HG03066 (cell line): ENCODE measurements at regions not wholly inside any gene's neighbourhood (a gene's known extent, or its start where the extent isn't known, plus 50 kb on each side); places are given as distances from the start of the nearest gene placed in this dataset.

Experiments
- ATAC-seq: cut with Tn5 transposase; IDR thresholded peaks from one replicate; pipeline ENCODE4 v1.9.1; 2021; ENCODE audit warnings: low read depth; ENCODE audit not compliant: unreplicated experiment

DNA sequence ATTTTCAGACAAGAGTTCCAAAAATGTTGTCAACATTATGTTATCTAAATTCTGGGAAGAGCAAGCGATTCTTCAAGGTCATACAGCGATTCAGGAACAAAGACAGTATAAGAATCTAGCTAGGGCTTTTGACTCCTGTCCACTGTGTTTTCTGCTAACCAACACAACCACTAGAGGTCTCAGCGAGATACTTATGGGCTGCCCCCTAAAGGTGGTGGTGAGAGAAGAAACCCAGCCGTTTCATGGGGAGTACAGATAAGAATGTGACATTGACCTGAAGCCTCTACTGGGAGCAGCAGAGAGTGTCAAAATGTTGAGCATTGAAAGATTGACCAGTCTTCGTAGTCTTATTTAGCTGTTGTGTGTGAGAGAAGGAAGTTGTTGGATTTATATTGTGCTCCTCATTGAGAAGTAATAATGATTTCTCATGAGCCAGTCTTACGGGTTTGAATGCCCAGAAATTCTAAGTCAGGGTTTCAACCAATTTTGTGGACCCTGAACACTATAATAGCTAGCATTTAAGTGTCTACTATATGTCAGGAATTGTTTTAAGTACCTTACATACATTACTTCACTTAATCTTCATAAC, 168.3 kb downstream of the SPRY1 start:
- ATAC-seq: peak; percentile 100

DNA sequence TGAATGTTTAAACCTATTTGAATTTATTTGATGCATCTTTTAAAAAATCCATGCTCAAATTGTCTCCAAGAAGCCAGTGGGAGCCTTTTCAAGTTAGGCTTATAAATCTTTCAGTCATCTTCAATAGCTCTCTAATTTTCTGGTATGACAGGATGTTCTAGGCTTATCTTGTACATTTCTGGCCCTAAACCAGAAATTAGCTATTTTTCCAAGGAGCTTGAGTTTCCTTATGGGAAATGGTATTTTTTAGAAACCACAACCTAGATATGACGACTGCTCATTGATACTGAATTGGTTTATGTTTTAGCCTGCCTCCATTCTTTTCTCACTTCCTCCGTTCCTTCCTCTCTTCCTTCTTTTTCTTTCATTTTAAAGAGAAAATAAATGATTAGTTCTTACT, 172.3 kb downstream of the SPRY1 start:
- no peak for ATAC-seq

DNA sequence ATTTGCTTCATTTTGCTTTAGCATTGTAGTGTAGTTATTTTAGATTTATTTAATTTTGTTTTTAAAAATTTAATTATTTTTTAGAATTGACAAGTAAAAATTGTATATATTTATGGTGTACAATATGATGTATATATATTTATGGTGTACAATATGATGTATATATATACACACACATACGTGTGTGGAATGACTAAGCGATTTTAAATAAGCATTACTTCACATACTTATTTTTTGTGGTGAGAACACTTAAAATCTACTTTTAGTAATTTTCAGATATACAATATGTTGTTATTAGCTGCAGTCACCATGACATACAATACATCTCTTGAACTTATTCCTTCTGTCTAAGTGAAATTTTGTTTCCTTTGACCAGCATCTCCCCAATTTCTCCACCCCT, 172.9 kb downstream of the SPRY1 start:
- ATAC-seq: no peak

DNA sequence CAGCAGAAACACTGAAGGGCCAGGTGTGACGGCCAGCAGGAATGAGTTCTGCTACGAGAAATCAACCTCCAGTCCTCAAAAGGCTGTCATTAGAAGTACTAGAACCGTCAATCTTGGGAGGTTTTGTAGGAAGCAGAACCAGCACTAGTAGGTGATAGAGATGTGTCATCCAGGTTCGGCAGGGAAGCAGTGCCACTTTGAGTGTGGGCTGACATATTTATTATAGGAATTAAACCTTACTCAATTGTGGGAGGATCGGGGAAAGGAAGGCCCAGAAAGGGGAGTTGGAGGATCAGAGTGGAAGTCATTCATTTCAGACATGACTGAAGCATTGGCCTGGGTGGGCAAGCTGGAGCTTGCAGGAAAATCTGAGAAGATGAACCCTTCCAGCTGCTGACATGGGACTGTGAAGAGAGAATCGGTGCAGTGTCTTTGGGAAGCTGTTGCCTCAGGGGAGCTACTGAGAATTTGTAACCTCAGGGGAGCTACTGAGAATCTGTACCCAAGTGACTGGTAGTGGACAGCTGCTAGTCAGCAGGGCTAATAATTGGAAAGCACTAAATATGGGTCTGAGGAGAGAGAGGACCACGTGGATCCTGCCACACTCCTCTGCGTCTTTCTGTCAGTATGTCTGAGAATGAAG, 177.4 kb downstream of the SPRY1 start:
- ATAC-seq: no peak

DNA sequence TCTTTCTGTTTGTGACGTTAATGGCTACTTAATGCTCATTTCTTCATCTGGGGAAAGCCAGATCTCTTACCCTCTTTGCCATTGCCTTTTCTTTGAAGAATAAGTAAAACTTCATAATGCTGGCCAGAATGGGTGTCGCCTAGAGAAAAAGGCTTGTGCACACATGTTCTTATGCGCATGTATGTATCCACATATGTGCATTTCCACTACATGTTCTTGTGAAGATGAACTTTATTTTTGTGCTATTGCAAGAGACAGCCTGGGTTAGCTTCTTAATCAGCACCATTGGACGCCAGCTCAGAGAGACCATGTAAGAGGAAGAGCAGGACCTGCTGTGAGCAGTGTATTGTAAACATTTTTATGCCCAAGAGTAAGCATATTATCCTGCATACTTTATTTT, 178.7 kb downstream of the SPRY1 start:
- no peak for ATAC-seq

DNA sequence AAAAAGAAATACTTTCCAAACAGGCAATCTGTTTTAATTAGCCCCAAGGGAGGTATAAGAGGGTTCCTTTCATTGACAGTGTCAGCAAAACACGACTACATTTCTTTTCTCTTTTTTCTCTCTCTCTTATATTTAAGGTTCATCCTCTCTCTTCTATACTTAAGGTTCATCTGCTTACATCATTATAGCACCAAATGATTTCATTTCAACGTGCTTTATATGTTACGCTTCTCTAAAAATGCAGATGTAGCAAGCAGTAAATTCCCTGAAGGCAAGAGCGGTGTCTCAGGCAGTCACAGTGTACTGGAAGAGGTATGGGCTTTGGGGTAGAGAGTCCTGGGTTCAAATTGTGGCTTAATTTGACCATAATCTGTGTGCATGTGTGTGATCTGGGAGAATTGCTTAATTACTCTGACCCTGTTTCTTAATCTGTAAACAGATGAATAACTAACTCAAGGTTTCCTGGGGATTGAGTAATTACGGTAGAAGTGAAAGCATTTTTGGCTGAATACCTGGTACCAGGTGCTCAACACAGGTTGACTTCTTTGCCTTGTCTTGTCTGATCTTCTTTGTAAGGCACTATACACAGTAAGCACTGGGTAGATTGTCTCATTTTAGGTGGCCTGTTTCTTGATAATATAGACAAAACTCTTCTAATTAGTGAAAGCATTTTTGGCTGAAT, 180.8 kb downstream of the SPRY1 start:
- no peak for ATAC-seq

DNA sequence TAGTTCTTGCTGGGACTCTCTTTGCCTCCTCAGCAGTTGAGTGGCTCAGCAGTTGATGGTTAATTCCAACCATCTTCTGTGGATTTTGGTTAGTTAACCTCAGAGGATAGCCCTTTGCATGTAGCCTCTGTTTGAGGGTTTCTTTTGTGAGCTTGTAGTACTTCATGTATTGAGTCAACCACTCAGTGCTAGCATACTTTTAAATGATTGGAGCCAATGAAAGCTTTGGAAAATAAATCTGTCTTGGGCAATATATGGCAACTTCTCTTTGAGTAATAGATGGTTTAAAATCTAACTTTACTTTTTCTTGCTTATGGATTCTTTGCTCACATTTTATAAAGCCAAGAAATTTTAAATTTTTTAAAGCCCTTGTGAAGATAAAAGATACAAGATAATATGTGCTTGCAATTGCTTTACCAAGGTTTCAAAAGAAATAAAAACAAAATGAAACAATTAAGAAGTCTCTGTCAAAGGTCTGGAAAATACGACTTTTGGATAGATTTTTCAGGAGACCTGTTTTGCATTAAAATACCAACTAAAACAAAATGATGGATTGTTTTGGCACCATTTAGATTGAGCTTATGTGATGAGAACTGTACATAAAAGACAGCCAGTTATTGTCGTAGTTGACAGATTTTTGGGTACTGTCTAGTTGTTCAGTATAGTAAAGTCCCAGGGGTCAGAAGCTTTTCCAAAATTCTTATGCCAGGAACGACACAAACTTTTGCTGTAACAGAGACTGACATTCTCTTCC, 181.9 kb downstream of the SPRY1 start:
- ATAC-seq: no peak

DNA sequence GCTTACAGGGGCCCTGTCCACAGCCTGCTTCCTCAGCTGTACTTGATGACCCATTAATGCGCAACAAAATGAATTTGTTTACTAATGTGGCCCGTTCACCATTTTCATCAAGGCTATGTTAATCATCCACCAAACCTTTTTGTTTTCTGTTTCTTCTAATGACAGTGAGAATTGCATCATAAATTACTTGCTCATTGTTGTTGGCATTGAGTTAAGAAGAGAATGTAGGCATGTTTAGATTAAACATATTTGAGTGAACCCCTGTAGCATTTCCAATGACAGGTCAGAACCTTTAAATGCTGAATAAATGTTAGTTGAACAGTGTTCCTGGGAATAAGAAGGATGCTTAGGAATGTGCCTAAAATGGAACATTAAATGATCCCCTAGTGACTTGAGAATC, 183.4 kb downstream of the SPRY1 start:
- ATAC-seq: no peak

DNA sequence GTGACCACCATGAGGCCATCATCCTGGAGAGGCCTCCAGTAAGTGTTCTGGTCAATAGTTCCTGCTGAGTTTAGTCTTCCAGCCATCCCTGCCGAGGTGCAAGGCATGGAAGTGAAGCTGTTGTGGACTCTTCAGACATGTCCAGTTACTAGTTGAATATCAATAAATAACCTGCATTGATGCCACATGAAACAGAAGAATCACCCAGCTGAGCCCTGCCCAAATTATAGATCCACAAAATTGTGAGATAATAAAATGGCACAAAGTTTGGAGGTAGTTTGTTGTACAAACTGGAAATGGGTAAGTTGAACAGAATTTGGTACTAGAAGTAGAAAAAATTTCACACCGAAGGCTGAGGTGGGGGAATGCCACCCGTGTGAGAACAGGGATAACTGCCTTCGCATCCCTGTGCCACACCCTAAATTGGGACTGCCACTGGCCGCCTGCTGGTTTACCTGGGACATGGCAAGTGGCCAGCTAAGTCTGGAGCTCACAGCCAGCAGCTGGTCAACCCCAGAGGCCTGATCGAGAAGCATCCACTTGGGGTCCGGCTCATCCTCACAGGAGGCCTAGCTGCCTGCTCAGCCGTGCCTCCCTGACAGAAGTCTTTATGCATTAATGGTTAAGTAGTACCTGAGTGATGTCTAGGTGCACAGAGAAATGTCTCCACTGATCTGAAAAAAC, 184.5 kb downstream of the SPRY1 start:
- no peak for ATAC-seq

DNA sequence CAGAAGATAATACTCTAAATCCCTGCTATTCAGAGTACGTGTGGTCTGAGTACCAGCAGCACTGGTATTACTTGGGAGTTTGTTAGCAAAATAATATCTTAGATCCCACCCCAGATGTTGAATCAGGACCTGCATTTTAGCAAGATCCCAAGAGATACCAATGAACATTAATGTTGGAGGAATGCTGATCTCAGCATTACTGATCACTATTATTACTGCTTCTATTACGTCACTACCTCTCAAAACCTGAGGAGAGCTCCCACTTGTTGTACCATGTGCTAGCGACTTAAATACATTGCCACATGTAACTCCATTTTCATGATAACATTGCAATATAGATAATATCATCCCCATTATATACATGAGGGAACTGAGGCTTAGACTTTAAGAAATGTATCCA, 185.2 kb downstream of the SPRY1 start:
- ATAC-seq: no peak

DNA sequence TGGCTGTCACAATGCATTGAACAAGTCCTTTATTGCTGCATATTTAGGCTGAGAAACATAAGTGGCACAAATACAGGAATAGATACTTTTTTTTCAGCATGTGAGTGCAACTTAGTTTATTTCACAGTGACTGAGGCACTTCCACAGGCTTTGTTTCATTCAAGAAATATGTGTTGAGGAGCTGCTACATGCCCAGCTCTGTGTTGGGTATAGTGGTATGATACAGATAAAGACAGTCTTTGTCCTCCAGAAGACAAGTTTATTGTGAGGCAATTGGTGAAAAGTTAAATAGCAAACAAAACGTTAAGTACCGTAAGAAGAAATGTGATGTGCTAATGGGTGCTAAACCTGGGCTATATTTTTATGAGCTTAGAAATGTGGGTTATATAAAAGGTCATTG, 186.4 kb downstream of the SPRY1 start:
- ATAC-seq: no peak

DNA sequence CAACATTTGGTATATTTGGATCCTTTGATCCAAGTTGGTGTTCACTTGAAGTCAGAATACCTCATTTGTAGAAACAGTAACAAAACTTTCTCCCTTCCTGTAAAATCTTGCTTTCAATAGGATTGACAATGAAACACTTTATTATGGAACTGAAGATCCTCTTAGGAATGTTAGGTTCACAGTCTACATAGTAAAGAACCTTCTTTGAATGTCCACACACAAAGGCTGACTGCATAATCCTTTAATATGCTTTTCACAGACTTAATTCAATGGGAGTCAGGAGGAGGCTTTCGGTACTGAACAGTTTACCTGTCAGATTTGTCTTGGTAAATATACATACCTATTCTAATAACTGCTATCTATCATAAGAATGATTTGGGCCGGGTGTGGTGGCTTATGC, 188.5 kb downstream of the SPRY1 start:
- ATAC-seq: no peak

DNA sequence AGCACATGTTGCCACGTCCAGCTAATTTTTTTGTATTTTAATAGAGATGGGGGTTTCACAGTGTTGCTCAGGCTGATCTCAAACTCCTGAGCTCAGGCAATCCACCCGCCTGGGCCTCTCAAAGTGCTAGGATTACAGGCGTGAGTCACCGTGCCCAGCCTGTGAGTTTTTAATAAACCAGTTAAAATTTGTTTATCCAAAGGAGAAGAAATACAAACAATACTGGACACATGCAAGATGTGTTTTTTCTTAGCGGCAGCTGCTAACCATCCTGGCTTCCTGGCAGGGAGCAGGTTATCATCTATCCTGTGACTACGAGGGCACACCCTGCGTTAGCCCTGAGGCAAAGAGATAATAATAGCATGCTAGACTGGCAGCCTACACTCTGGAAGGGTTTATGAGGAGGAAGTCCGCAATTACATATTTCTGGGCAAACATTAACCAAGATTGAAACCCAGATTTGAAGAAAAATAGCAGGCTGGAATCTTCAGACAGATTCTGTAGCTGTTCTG, 191.4 kb downstream of the SPRY1 start:
- ATAC-seq: peak; percentile 4

DNA sequence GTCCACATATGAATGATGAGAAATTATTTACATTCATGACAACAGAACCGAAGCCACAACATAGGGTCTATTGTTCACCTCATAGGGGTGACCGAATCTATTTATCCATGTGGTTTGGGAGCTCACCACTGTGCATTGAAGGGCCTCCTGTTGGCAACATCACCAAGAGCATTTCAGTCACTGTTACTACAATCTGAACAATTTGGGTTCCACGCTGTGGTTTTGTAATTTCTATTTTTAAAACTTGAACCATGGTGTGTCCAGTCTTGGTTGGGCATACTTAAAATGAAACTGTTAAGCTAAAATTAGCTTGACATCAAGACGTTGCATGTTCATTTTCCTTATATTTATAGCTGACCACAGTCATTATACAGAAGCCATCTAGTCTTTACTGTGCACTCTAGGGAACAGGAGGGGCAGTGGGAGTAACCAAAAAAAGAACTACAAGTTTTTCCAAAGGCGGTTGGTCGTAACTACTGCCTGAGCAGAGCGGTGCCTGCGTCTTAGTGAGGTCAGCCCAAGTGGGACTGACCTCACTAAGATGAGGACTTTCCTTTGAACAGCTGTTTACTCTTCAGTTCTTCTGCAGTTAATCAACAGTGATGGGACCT, 192.1 kb downstream of the SPRY1 start:
- peak; percentile 71 for ATAC-seq

DNA sequence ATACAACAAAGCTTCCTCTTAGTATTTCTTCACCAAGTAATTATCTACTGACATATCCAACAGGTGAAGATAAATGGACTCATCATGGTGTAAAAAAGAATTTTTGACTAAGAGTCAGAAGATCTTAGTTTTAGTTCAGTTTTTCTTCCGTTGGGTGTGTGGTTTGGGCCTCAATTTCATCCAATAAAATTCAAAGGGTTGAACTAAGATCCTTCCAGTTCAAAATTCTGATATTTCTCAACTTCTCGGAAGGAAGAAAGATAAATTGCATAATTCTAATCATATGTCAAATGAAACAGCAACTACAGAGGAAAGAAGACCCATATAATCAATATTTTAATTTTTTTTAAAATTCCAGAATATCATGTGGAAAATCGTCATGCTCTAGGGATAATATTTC, 192.7 kb downstream of the SPRY1 start:
- ATAC-seq: no peak

DNA sequence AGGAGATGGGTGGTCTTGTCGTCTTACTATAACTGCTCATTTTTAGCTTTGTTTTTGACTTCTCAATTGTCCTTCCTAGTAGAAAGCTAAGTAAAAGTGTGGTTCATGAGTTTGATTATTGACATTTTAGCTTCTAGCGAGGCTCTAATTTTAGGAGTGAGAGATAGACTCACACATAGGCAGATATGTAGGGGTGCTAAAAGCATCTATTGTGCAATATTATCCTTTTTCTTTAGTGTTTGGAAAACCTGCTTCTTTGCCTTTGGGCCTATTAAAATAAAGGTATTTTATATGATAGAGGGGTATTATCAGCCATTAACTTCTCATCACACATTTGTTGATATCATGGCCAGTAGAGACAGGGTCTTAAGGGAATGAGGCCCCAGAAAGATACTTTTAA, 195.3 kb downstream of the SPRY1 start:
- ATAC-seq: no peak

DNA sequence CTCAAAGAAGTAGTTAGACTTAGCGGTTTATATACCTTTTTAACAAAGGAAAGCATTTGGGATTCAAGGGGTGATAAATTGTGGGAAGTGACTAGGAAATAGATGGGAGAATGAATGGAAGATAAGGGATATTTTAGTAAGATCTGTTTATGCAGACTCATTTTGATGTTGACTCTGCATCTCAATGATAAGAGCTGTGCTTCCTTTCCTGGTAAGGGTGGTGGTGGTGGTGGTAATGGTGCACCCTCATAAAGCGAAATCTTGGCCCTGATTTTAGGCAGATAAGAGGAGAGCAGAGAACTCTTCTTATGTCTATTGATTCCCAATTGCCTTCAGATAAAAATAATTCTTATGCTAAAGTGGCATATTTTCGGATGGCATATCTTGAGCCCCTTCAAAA, 197.1 kb downstream of the SPRY1 start:
- ATAC-seq: no peak

DNA sequence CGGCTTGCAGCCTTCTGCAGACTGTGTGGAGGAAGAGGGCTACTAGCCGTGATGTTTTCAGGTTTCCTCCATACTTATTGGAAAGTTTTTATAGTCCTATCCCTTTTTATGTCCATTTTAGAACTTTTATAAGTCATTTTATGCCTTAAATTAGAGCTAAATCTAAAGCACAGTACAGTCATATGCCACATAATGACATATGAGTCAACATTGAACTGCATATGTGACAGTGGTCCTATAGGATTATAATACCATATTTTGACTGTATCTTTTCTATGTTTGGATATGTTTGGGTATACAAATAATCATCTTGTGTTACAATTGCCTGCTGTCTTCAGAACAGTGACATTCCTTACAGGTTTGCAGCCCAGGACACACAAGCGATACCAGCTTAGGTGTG, 200.2 kb downstream of the SPRY1 start:
- no peak for ATAC-seq

DNA sequence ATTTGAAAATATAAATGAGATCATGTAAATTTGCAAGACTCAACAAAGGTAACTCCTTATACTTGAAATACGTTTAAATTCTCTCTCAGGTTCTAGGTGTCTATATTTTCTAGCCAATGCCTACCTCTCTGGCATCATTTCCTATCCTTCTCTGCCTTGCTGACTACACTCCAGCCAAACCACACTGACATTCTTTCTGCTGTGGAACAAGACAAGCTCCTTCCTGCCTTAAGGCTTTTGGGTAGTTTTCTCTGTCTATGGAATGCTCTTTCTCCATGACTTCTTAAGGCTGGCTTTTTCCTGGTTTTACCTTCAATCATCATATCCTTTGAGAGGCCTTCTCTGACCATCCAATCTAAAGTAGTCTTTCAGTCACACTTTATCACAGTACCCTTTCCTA, 201.0 kb downstream of the SPRY1 start:
- ATAC-seq: no peak

DNA sequence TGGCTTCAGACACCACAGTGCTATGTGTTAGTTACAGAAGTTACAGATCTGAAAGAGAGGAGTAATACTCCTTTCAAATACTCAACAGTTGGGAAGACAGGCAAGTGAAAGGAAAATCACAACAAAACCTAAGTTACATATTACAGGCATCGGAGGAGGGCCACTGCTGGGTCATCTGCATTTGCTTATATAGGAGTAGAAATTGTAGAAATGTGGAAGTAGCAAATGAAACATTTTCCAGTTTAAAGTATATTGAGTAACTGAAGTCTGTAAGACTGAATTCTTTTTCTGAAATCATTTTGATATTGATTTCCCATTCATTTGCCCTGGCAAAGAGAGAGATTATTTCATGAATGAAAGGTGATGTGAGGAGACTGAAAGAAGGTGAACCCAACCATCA, 201.7 kb downstream of the SPRY1 start:
- ATAC-seq: no peak
